ENCODE measurements at regions not wholly inside any gene's neighbourhood (a gene's known extent, or its start where the extent isn't known, plus 50 kb on each side); places are given as distances from the start of the nearest gene placed in this dataset.

GRCh38 chr6:154885214-154885613, 109.9 kb upstream of the TIAM2 start:
- DNase-seq, result no peak

DNA sequence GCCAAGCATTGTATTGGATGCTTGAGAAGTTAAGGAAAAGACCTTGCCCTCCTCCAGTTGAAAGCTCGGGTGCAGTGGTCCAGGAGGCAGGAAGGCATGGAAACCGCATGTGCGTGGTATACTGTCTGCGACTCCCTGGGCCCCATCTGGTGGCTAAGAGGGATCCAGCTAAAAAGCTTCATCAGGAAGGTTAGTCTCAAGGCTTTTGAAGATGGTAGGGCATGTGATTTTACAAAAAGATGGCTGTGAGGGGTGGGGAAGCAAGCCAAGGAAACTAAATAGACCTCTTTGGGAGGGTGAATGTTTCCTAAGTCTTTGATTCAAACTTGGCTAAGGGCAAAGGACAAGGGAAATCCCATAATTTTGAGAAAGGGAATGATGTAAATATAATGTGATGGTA, 109.1 kb upstream of the TIAM2 start:
- no peak for DNase-seq

- no peak for DNase-seq
Measured at GRCh38 chr6:154886471-154886870, 108.6 kb upstream of the TIAM2 start.

- no peak for DNase-seq
Measured at GRCh38 chr6:154887051-154887450, 108.1 kb upstream of the TIAM2 start.

DNA sequence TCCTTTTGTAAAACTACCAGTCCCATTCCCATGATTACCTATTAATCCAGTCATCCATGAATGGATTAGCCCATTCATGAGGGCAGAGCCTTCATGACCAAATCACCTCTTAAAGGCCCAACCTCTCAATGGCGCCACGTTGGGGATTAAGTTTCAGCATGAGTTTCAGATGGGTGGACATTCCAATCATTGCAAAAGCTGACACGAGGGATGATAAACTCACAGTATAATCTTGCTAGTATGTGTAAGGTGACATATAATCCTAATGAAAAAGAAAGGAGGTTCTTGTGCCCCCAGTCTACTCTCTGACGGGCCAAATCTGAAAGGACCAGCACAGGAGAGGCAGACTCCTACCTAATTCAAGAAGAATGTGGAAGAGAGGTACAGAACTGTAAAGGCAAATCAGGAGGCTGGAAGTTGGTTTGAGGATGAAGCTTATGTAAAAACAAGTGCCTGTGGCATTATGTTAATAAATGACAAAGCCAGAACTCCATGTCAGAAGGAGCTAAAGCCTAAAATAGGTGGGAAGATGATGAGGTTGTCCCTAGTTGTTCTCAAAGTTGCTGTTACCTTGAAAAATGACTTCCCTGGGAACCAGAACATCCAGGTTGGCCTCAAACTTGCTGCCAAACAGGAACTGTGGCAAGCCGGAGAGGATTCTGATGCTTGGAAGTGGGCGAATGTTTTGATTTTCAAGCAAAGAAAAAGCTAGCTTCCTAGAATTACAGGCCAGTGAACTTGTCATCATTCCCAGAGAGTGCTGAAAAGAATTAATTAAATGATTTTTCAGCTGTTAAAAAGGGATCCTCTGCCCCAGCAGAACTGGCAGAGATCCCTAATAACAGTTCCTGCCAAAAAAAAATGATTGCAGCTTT, 106.5 kb upstream of the TIAM2 start:
- no peak for DNase-seq

- DNase-seq, result no peak
Measured at GRCh38 chr6:154890874-154891273, 104.2 kb upstream of the TIAM2 start.

GRCh38 chr6:154891901-154892300, 103.2 kb upstream of the TIAM2 start:
- no peak for DNase-seq

DNA sequence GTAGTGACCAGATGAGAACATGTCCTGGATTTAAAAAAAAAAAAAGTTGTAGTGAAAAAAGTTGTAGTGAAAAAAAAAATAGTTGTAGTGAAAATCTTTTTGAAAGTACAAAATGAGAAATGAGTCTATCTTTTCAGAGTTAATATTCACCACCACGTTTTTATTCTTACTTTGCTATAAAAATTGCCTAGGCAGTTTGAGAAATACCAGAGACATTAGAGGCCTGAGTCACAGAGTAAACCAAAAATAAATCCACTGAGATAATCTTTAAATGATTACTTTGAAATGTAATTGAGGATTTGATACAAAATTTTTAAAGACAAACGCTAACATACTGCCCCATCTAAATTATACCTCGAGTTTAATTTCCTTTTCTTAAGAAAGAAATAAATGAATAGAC, 101.2 kb upstream of the TIAM2 start:
- DNase-seq, result no peak

DNA sequence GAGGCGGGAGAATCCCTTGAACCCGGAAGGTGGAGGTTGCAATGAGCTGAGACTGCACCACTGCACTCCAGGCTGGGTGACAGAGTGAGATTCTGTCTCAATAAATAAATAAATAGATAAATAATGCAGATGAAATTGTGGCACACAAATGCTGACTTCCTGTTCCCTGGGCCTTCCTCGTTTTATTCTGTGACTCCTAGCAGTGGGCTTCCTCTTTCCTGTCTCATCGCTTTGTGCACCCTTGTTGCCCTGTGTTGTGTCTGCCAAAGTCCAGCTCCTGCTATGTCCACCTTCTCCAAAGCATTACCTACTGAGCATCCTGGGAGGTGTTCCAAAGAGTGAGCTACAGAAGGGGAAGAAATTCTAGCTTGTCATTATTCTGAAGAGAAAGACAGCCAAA, 100.2 kb upstream of the TIAM2 start:
- no peak for DNase-seq

GRCh38 chr6:154895841-154896240, 99.3 kb upstream of the TIAM2 start:
- DNase-seq, result peak; percentile 54

DNA sequence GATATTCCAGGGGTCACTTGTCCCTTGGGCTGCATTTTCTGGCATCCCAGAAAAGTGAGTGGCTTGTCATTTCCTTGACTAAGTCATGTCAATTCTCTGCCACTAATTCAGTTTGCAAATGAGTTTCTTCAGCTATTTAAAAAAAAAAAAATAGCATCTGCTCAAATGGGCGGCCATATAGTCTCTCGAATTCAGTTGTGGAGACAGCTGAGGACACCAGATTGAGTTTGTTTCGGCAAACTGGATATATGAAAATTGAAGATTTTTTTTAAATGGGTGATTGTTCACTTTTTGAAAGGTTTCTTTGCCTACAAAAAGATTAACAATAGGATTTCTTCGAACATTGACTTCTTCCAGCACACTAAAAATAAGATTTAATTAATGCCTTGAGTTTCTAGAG, 96.3 kb upstream of the TIAM2 start:
- no peak for DNase-seq

DNA sequence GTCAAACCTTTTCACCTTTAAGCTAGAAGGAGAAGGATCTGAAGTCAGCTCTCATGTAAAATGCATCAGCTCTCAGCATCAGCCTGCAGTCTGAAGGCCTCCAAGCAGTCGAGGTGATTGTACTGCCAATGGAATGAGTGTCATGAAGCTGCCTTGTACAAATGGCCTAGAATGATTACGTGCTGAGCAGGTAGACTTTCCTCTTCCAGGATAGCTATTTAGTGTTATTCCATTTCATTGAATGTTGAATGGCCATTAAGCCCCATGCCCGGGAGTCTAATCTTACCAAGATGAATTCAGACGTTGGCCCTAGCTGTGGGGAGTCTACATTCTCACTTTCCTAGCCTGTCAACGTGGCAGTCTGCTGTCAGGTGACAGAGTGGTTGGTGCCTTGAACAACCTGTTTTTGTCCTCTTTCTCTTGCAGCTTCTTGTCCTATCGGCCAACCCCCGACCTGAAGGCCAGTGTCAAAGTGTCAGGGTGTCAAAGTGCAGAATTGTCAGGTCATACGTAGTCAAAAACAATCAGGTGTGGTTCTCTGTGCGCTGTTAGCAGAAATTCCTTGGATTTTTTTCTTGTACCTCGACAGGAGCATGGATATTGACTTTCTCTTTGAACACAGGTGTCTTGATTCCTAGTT, 95.2 kb upstream of the TIAM2 start:
- no peak for DNase-seq

GRCh38 chr6:154901876-154902552, 93.1 kb upstream of the TIAM2 start:
- no peak for DNase-seq

- no peak for DNase-seq
Measured at GRCh38 chr6:154907291-154907690, 87.8 kb upstream of the TIAM2 start.

DNA sequence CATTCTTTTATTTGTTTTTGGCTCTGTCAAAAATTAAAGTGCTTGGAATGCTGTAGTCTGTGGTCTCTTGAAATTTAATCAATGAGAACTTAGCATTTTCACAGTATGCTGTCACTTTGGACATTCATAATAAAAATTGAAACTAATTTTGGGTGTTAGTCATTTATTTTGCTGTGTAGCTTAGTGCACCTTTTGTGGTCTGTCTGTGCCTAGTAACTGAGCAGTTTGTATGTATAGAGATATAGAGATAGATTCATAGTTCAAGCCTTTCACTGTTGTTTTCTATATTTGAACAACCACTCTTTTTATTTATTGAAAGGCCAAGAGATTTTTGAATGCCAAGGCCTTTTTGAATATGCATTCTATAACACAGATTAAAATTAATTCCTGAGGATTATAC, 86.4 kb upstream of the TIAM2 start:
- DNase-seq, result no peak

- no peak for DNase-seq
Measured at GRCh38 chr6:154909311-154909710, 85.8 kb upstream of the TIAM2 start.

GRCh38 chr6:154909821-154910220, 85.3 kb upstream of the TIAM2 start:
- no peak for DNase-seq

GRCh38 chr6:154914288-154914687, 80.8 kb upstream of the TIAM2 start:
- DNase-seq, result no peak

DNA sequence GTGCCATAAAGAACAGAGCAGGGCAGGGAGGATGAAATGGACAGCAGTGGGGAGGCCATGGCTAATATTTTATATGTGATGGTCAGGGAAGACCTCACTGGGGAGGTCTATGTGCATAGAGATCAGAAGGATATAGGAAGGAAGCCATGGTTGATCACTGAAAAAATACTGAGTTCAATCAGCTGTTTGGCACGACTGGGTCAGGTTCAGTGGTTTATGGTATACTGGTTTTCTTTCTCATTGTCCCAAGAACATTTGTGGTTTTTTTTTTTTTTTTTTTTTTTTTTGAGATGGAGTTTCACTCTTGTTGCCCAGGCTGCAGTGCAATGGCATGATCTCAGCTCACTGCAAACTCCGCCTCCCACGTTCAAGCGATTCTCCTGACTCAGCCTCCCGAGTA, 78.3 kb upstream of the TIAM2 start:
- no peak for DNase-seq

- DNase-seq, result no peak
Measured at GRCh38 chr6:154917941-154918340, 77.2 kb upstream of the TIAM2 start.

GRCh38 chr6:154919806-154920205, 75.3 kb upstream of the TIAM2 start:
- DNase-seq, result no peak

- DNase-seq, result no peak
Measured at GRCh38 chr6:154920495-154921200, 74.5 kb upstream of the TIAM2 start.

- DNase-seq, result no peak
Measured at GRCh38 chr6:154921482-154921881, 73.6 kb upstream of the TIAM2 start.

Data from NCI-H526 treated with DMSO at 0.1 percent for 48 hours (cell line).